HuH-7.5 (cell line): ENCODE measurements at regions not wholly inside any gene's neighbourhood (a gene's known extent, or its start where the extent isn't known, plus 50 kb on each side); places are given as distances from the start of the nearest gene placed in this dataset.

Source experiments
- DNase-seq: peaks from one replicate; pipeline ENCODE4 v3.0.0; 2011; ENCODE audit warnings: low spot score

GRCh38 chr3:18295171-18295920, 129.8 kb downstream of the SATB1 start:
- DNase-seq, result peak; percentile 44

- no peak for DNase-seq
These were observed 135.0 kb downstream of the SATB1 start for GRCh38 chr3:18290157-18290556.

- no peak for DNase-seq
These were observed 136.9 kb downstream of the SATB1 start for GRCh38 chr3:18288243-18288642.

GRCh38 chr3:18284716-18285115, 140.4 kb downstream of the SATB1 start:
- no peak for DNase-seq

GRCh38 chr3:18283680-18284079, 141.5 kb downstream of the SATB1 start:
- DNase-seq, result no peak

GRCh38 chr3:18282507-18282906, 142.6 kb downstream of the SATB1 start:
- no peak for DNase-seq

- DNase-seq, result no peak
These were observed 145.9 kb downstream of the SATB1 start for GRCh38 chr3:18279226-18279737.

GRCh38 chr3:18264853-18265252, 160.3 kb downstream of the SATB1 start:
- DNase-seq, result no peak

GRCh38 chr3:18264361-18264760, 160.8 kb downstream of the SATB1 start:
- DNase-seq, result no peak

GRCh38 chr3:18258492-18258891, 166.6 kb downstream of the SATB1 start:
- DNase-seq, result no peak

GRCh38 chr3:18252578-18252977, 172.6 kb downstream of the SATB1 start:
- DNase-seq, result no peak

GRCh38 chr3:18250991-18251390, 174.1 kb downstream of the SATB1 start:
- DNase-seq, result no peak

GRCh38 chr3:18249126-18249525, 176.0 kb downstream of the SATB1 start:
- no peak for DNase-seq

GRCh38 chr3:18247776-18248310, 177.3 kb downstream of the SATB1 start:
- DNase-seq, result no peak

- DNase-seq, result no peak
These were observed 177.9 kb downstream of the SATB1 start for GRCh38 chr3:18247139-18247695.

GRCh38 chr3:18246336-18247060, 178.6 kb downstream of the SATB1 start:
- DNase-seq, result no peak

- no peak for DNase-seq
These were observed 179.4 kb downstream of the SATB1 start for GRCh38 chr3:18245721-18246120.

GRCh38 chr3:18241837-18242236, 183.3 kb downstream of the SATB1 start:
- no peak for DNase-seq

- DNase-seq, result no peak
These were observed 185.5 kb downstream of the SATB1 start for GRCh38 chr3:18239674-18240073.

- DNase-seq, result no peak
These were observed 186.3 kb downstream of the SATB1 start for GRCh38 chr3:18238746-18239331.

- no peak for DNase-seq
These were observed 186.8 kb downstream of the SATB1 start for GRCh38 chr3:18238332-18238731.

GRCh38 chr3:18237251-18238005, 187.7 kb downstream of the SATB1 start:
- DNase-seq, result no peak
